HL-60 (cell line): ENCODE measurements at regions not wholly inside any gene's neighbourhood (a gene's known extent, or its start where the extent isn't known, plus 50 kb on each side); places are given as distances from the start of the nearest gene placed in this dataset.

Experiments
- CTCF ChIP-seq: IDR thresholded peaks from one replicate; pipeline ENCODE4 v1.5.1; 2011; ENCODE audit warnings: low read length, control low read depth, inconsistent platforms; ENCODE audit not compliant: insufficient read depth
- SPI1 ChIP-seq: IDR thresholded peaks from 2 replicates; pipeline ENCODE4 v1.6.1; 2012; ENCODE audit warnings: low read depth, mild to moderate bottlenecking, borderline replicate concordance

DNA sequence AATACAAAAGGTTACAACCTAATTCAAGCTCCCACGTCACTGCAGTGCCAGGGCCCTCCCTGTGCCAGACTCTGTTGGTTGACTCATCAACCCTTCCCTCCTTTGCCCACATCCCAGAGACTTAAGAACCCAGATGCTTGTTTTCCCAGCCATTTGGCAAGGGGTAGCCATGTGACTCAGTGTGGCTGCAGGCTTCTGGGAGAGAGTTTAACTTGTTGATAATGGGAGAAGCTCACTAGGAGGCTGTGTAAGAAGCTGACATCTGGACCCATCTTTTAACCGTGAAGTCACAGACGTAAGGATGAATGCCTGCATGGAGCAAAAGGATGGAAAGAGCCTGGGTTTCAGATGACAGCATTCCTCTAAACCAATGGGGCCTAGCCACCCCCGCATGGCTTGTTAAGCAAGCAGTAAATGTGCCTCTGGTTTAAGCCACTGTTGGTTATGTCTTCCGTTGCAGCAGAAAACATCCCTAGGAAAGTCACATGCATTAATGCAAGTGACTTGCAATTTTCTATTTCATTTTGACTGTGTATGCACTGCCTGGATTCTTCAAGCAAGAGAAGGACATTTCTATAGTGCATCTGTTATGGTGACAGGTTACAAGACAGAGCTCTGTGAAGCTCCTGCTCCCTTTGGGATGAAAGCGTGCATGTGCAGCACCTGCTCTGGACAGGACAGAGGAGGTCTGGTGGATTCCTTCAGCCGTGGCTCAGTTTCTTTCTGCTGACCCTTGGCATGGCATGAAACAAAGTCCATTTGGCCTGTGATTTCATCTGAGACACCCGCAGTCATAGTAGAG is 57.5 kb upstream of the CREB5 start:
- TF ChIP-seq CTCF (no peak), SPI1 (no peak)
